ENCODE measurements at regions not wholly inside any gene's neighbourhood (a gene's known extent, or its start where the extent isn't known, plus 50 kb on each side); places are given as distances from the start of the nearest gene placed in this dataset.

DNA sequence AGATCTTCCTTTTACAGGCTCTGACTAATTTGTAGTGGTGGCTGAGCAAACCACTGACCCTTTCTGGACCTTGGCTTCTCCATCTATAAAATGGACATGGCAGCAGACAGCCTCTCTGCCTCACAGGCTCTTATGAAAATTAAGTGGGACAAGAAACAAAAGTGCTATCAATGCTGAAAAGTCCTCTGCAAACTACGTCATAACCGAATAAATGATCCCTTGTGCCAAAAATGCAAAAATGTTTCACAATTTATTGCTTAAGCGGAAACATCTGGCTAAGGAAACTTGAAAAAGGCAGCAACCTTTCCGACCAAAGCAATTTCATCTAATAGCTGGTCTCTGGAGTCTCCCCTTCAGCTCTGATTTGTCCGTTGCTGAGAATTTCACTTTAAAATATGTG is 108.5 kb upstream of the PLXNC1 start:
- Mint-ChIP-seq H3K9me3 (ENCODE audit: unreplicated experiment) (no peaks in the 10 kb centered on the region), H3K36me3 (ENCODE audit: unreplicated experiment) (peaks cover 14% of the 10 kb centered on the region), H3K27ac (ENCODE audit: unreplicated experiment) (no peak overlapping the region), H3K27me3 (ENCODE audit: unreplicated experiment) (peaks cover 2% of the 10 kb centered on the region), H3K4me1 (ENCODE audit: low read depth, unreplicated experiment) (peaks cover 13% of the 10 kb centered on the region), H3K4me3 (ENCODE audit: unreplicated experiment) (no peak overlapping the region)
- no peak for DNase-seq
- no peak for TF ChIP-seq CTCF (IDR thresholded peaks at IDR 0.05; ENCODE audit: partially characterized antibody, unreplicated experiment)

- Mint-ChIP-seq H3K4me3 (ENCODE audit: unreplicated experiment) (peak overlapping the region; percentile 28), H3K27ac (ENCODE audit: unreplicated experiment) (peak overlapping the region; percentile 71), H3K9me3 (ENCODE audit: unreplicated experiment) (no peaks in the 10 kb centered on the region), H3K36me3 (ENCODE audit: unreplicated experiment) (peaks cover 9% of the 10 kb centered on the region), H3K4me1 (ENCODE audit: low read depth, unreplicated experiment) (peaks cover 13% of the 10 kb centered on the region), H3K27me3 (ENCODE audit: unreplicated experiment) (no peaks in the 10 kb centered on the region)
- DNase-seq: peak; percentile 33
- no peak for TF ChIP-seq CTCF (IDR thresholded peaks at IDR 0.05; ENCODE audit: partially characterized antibody, unreplicated experiment)
Measured at GRCh38 chr12:94041850-94042249, 106.5 kb upstream of the PLXNC1 start.

DNA sequence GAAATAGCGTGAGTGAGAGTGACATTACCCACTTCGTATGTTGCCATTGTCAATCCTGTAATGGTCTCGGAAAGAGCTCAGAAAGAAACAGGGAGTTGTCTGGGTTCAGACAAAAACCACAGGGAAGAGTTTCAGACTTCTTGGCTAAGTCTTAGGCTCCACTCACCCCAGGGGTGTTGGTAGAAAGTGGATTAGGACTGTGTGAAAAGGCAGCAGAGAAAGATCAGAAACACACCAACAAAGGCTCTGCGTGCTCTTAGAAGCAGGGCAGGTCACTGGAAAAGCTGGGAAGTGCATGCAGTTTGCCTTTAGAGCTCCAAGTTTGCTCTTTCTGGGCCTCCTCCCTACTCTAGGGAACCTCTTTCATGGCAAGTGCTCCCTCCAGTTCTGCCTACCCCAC is 106.1 kb upstream of the PLXNC1 start:
- no peaks in the 10 kb centered on the region for H3K27me3 Mint-ChIP-seq (ENCODE audit: unreplicated experiment)
- H3K4me3 Mint-ChIP-seq (ENCODE audit: unreplicated experiment): no peak overlapping the region
- H3K4me1 Mint-ChIP-seq (ENCODE audit: low read depth, unreplicated experiment): peaks cover 13% of the 10 kb centered on the region
- no peak for TF ChIP-seq CTCF (IDR thresholded peaks at IDR 0.05; ENCODE audit: partially characterized antibody, unreplicated experiment)
- peaks cover 9% of the 10 kb centered on the region for H3K36me3 Mint-ChIP-seq (ENCODE audit: unreplicated experiment)
- H3K27ac Mint-ChIP-seq (ENCODE audit: unreplicated experiment): peak overlapping the region; percentile 22
- no peaks in the 10 kb centered on the region for H3K9me3 Mint-ChIP-seq (ENCODE audit: unreplicated experiment)
- DNase-seq: no peak

- no peak for TF ChIP-seq CTCF (IDR thresholded peaks at IDR 0.05; ENCODE audit: partially characterized antibody, unreplicated experiment)
- Mint-ChIP-seq H3K27me3 (ENCODE audit: unreplicated experiment) (no peaks in the 10 kb centered on the region), H3K27ac (ENCODE audit: unreplicated experiment) (no peak overlapping the region), H3K4me1 (ENCODE audit: low read depth, unreplicated experiment) (peaks cover 9% of the 10 kb centered on the region), H3K9me3 (ENCODE audit: unreplicated experiment) (no peaks in the 10 kb centered on the region), H3K36me3 (ENCODE audit: unreplicated experiment) (peaks cover 5% of the 10 kb centered on the region), H3K4me3 (ENCODE audit: unreplicated experiment) (no peak overlapping the region)
- no peak for DNase-seq
Measured at GRCh38 chr12:94046626-94047410, 101.6 kb upstream of the PLXNC1 start.

GRCh38 chr12:94047781-94048567 is 100.4 kb upstream of the PLXNC1 start:
- DNase-seq: no peak

More at GRCh38 chr12:94047781-94048567, 100.4 kb upstream of the PLXNC1 start:
- H3K36me3 Mint-ChIP-seq (ENCODE audit: unreplicated experiment): peaks cover 5% of the 10 kb centered on the region
- H3K9me3 Mint-ChIP-seq (ENCODE audit: unreplicated experiment): no peaks in the 10 kb centered on the region
- no peaks in the 10 kb centered on the region for H3K27me3 Mint-ChIP-seq (ENCODE audit: unreplicated experiment)
- H3K27ac Mint-ChIP-seq (ENCODE audit: unreplicated experiment): no peak overlapping the region
- no peak for TF ChIP-seq CTCF (IDR thresholded peaks at IDR 0.05; ENCODE audit: partially characterized antibody, unreplicated experiment)
- H3K4me1 Mint-ChIP-seq (ENCODE audit: low read depth, unreplicated experiment): peaks cover 4% of the 10 kb centered on the region
- no peak overlapping the region for H3K4me3 Mint-ChIP-seq (ENCODE audit: unreplicated experiment)

Measured in glutamatergic neuron (in vitro differentiated cells).